GM12878 (cell line): ENCODE measurements at regions not wholly inside any gene's neighbourhood (a gene's known extent, or its start where the extent isn't known, plus 50 kb on each side); places are given as distances from the start of the nearest gene placed in this dataset.

Source experiments
- ATF3 ChIP-seq: IDR thresholded peaks from 2 replicates; pipeline ENCODE4 v1.6.1; 2011; ENCODE audit warnings: low read depth, mild to moderate bottlenecking, low read length, moderate library complexity, borderline replicate concordance; ENCODE audit errors: extremely low read depth
- BCL11A ChIP-seq: IDR thresholded peaks from 2 replicates; pipeline ENCODE4 v1.6.1; 2011; ENCODE audit warnings: low read depth, low read length
- CREM ChIP-seq: IDR thresholded peaks from 2 replicates; pipeline ENCODE4 v1.6.1; 2014; ENCODE audit warnings: antibody characterized with exemption, low read depth
- CTCF ChIP-seq, 3 experiments: IDR thresholded peaks in 2 of 3; conservative IDR thresholded peaks in 1 of 3; 2 replicates each; pipeline ENCODE4 v1.5.1; 2011; ENCODE audit warnings: low read depth in 3 of 3, low read length in 3 of 3, mild to moderate bottlenecking in 3 of 3, control low read depth in 2 of 3, moderate library complexity in 2 of 3, inconsistent platforms in 1 of 3, mixed read lengths in 1 of 3; ENCODE audit not compliant: control insufficient read depth in 2 of 3, insufficient read depth in 1 of 3; ENCODE audit errors: extremely low read depth in 1 of 3
- DPF2 ChIP-seq: fragments of 450-650 bp; IDR thresholded peaks from 2 replicates; pipeline ENCODE4 v1.6.1; 2017; ENCODE audit warnings: mild to moderate bottlenecking
- JUNB ChIP-seq: IDR thresholded peaks from 2 replicates; pipeline ENCODE4 v1.6.1; 2016; ENCODE audit warnings: antibody characterized with exemption, mild to moderate bottlenecking
- JUND ChIP-seq: IDR thresholded peaks from 2 replicates; pipeline ENCODE4 v1.6.1; 2012; ENCODE audit warnings: low read depth, mild to moderate bottlenecking, low read length, improper control_type of control experiment, moderate library complexity
- POLR2A ChIP-seq: IDR thresholded peaks from 2 replicates; pipeline ENCODE4 v1.6.1; 2011; ENCODE audit warnings: low read depth, mild to moderate bottlenecking, low read length
- RAD21 ChIP-seq: IDR thresholded peaks from 2 replicates; pipeline ENCODE4 v1.6.1; 2011; ENCODE audit warnings: mild to moderate bottlenecking, low read depth, low read length, moderate library complexity; ENCODE audit not compliant: insufficient read depth
- SIN3A ChIP-seq: IDR thresholded peaks from 2 replicates; pipeline ENCODE4 v1.6.1; 2012; ENCODE audit warnings: low read depth, low read length, improper control_type of control experiment
- ZNF274 ChIP-seq: IDR thresholded peaks from one replicate; pipeline ENCODE4 v1.8.0; 2011; ENCODE audit not compliant: insufficient read length, insufficient read depth

- TF ChIP-seq RAD21 (no peak), CTCF (IDR thresholded peaks at IDR 0.05 in 2 of 3, conservative IDR thresholded peaks at IDR 0.05 in 1 of 3; ENCODE audit: control insufficient read depth in 2 of 3, extremely low read depth in 1 of 3, insufficient read depth in 1 of 3, low read depth in 3 of 3, low read length in 3 of 3) (no peak), JUND (no peak), ZNF274 (no peak), SIN3A (no peak), JUNB (no peak), BCL11A (no peak), CREM (no peak), POLR2A (no peak), ATF3 (no peak), DPF2 (no peak)
These were observed 187.0 kb downstream of the FBXO8 start for GRCh38 chr4:174096456-174096855.
